GM23338 (cell line): ENCODE measurements at regions not wholly inside any gene's neighbourhood (a gene's known extent, or its start where the extent isn't known, plus 50 kb on each side); places are given as distances from the start of the nearest gene placed in this dataset.

Source experiments
- ATAC-seq: fragments of 200-7000 bp; cut with Tn5 transposase; 3 replicates; pipeline ENCODE4 v1.9.1; 2020
- DNase-seq: peaks from one replicate; pipeline ENCODE4 v3.0.0-alpha.2; 2015; ENCODE audit warnings: low spot score
- H2AFZ ChIP-seq: fragments of 200-600 bp; sonication (generic); 2 replicates; pipeline ENCODE4 v1.8.0; 2016; ENCODE audit warnings: antibody characterized with exemption, mild to moderate bottlenecking, moderate library complexity
- H3F3A ChIP-seq: fragments of 200-600 bp; sonication (generic); replicated peaks from 2 replicates; pipeline ENCODE4 v1.8.0; 2017; ENCODE audit warnings: antibody characterized with exemption, mixed run types, low read depth
- H3K27ac ChIP-seq: fragments of 200-600 bp; sonication (generic); 2 replicates; pipeline ENCODE4 v1.6.1; 2016; ENCODE audit warnings: low read depth
- H3K27me3 ChIP-seq: fragments of 200-600 bp; sonication (generic); 2 replicates; pipeline ENCODE4 v1.8.0; 2016; ENCODE audit warnings: mild to moderate bottlenecking, mixed run types, moderate library complexity; ENCODE audit not compliant: insufficient read depth
- H3K36me3 ChIP-seq: fragments of 200-600 bp; sonication (generic); 2 replicates; pipeline ENCODE4 v1.8.0; 2016; ENCODE audit warnings: mild to moderate bottlenecking; ENCODE audit not compliant: insufficient read depth
- H3K4me1 ChIP-seq: fragments of 200-600 bp; sonication (generic); 2 replicates; pipeline ENCODE4 v1.8.0; 2016; ENCODE audit warnings: mild to moderate bottlenecking, moderate library complexity; ENCODE audit not compliant: insufficient read depth
- H3K4me2 ChIP-seq: fragments of 200-600 bp; sonication (generic); 2 replicates; pipeline ENCODE4 v1.7.1; 2017; ENCODE audit warnings: mixed run types
- H3K4me3 ChIP-seq: fragments of 200-600 bp; sonication (generic); 2 replicates; pipeline ENCODE4 v1.6.1; 2016; ENCODE audit warnings: mixed run types
- H3K79me2 ChIP-seq: fragments of 200-600 bp; sonication (generic); replicated peaks from 2 replicates; pipeline ENCODE4 v1.8.0; 2017; ENCODE audit warnings: mild to moderate bottlenecking; ENCODE audit not compliant: insufficient read depth
- H3K9me2 ChIP-seq: fragments of 200-600 bp; sonication (generic); 2 replicates; pipeline ENCODE4 v1.8.0; 2017; ENCODE audit not compliant: insufficient read depth
- H4K20me1 ChIP-seq: fragments of 200-600 bp; sonication (generic); replicated peaks from 2 replicates; pipeline ENCODE4 v1.8.0; 2017; ENCODE audit warnings: mild to moderate bottlenecking; ENCODE audit not compliant: insufficient read depth
- H3K27ac Mint-ChIP-seq: 2 replicates; pipeline ENCODE4 v1.8.0; 2020; ENCODE audit warnings: inconsistent platforms, mild to moderate bottlenecking, moderate library complexity, mixed read lengths
- H3K27me3 Mint-ChIP-seq: 3 replicates; pipeline ENCODE4 v1.8.0; 2022; ENCODE audit warnings: low read depth, mild to moderate bottlenecking, moderate library complexity, mixed read lengths, inconsistent platforms; ENCODE audit not compliant: insufficient read depth, poor library complexity
- H3K36me3 Mint-ChIP-seq: 3 replicates; pipeline ENCODE4 v1.8.0; 2021; ENCODE audit warnings: low read depth, mild to moderate bottlenecking, inconsistent platforms, moderate library complexity, mixed read lengths
- H3K4me1 Mint-ChIP-seq: 3 replicates; pipeline ENCODE4 v1.8.0; 2020; ENCODE audit warnings: mild to moderate bottlenecking, inconsistent platforms, mixed read lengths
- H3K4me3 Mint-ChIP-seq: 3 replicates; pipeline ENCODE4 v1.8.0; 2021; ENCODE audit warnings: moderate library complexity, mild to moderate bottlenecking, inconsistent platforms, mixed read lengths
- H3K9me3 Mint-ChIP-seq: 3 replicates; pipeline ENCODE4 v1.8.0; 2020; ENCODE audit warnings: moderate library complexity, mild to moderate bottlenecking, inconsistent platforms, mixed read lengths
- EZH2 ChIP-seq: fragments of 200-600 bp; sonication (generic); IDR thresholded peaks from one replicate; pipeline ENCODE4 v1.8.0; 2017; ENCODE audit warnings: antibody characterized with exemption, mild to moderate bottlenecking, low read depth; ENCODE audit not compliant: unreplicated experiment
- NANOG ChIP-seq: IDR thresholded peaks from 2 replicates; pipeline ENCODE4 v1.6.1; 2016; ENCODE audit warnings: antibody characterized with exemption, borderline replicate concordance
- POLR2AphosphoS5 ChIP-seq: IDR thresholded peaks from 2 replicates; pipeline ENCODE4 v1.6.1; 2016; ENCODE audit warnings: antibody characterized with exemption, low read depth
- ZNF114 ChIP-seq: fragments of 250-450 bp; sonication (Bioruptor Pico); IDR thresholded peaks from 2 replicates; pipeline ENCODE4 v1.5.0; 2020; ENCODE audit warnings: mild to moderate bottlenecking, moderate library complexity
- TF ChIP-seq, protein P1 (sequence below), 2 experiments: fragments of 200-600 bp in 1 of 2; sonication (generic) in 1 of 2; conservative IDR thresholded peaks; 2 replicates each; pipeline versions ENCODE4 v1.5.1 to v1.6.1; 2016 to 2017; ENCODE audit warnings: antibody characterized with exemption in 2 of 2, low read depth in 2 of 2, mild to moderate bottlenecking in 2 of 2, moderate library complexity in 1 of 2
- TF ChIP-seq, protein P2 (sequence below): IDR thresholded peaks from one replicate; pipeline ENCODE4 v1.6.1; 2018; ENCODE audit warnings: antibody characterized with exemption; ENCODE audit not compliant: unreplicated experiment
- TF ChIP-seq, protein P3 (sequence below): fragments of 250-450 bp; sonication (Bioruptor Pico); IDR thresholded peaks from 2 replicates; pipeline ENCODE4 v1.5.0; 2020; ENCODE audit warnings: mild to moderate bottlenecking, moderate library complexity

DNA sequence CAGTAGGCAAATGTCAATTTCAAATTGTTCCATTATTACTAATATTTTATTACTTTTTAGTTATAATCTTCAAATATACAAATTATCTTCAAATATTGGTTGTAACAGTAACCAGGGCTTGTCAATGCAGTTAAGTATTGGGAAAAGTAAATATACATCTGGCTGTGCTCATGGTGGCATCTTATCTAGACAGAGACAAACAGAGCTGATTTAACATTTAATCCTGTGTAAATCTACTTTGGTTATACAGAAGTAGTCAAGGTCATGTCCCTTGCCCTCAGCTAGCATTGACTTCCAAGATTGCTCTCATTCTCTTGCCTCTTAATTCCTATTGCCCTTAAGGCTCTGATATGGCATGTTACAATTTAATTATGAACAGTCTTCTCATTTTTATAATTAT is 98.4 kb upstream of the KLHL1 start:
- peaks cover 19% of the 10 kb centered on the region for H3K36me3 ChIP-seq
- DNase-seq = no peak
- Mint-ChIP-seq H3K4me1 (no peaks in the 10 kb centered on the region), H3K27me3 (no peaks in the 10 kb centered on the region), H3K4me3 (no peak overlapping the region), H3K36me3 (peaks cover 33% of the 10 kb centered on the region), H3K27ac (no peak overlapping the region), H3K9me3 (peaks cover 63% of the 10 kb centered on the region)
- no peaks in the 10 kb centered on the region for H3K27me3 ChIP-seq
- H3K79me2 ChIP-seq = no peaks in the 10 kb centered on the region
- H3K4me1 ChIP-seq = no peaks in the 10 kb centered on the region
- H3K9me2 ChIP-seq = 0 out of 2 replicates have a peak, but pooled peaks cover 4% of the 10 kb centered on the region
- ATAC-seq = no peak
- H3K4me2 ChIP-seq = no peak overlapping the region
- no peak overlapping the region for H3K4me3 ChIP-seq
- H2AFZ ChIP-seq = no peak overlapping the region
- no peaks in the 10 kb centered on the region for H3F3A ChIP-seq
- H3K27ac ChIP-seq = no peak overlapping the region
- TF ChIP-seq EZH2 (no peak), POLR2AphosphoS5 (no peak), ZNF114 (CRISPR knock-in tag) (no peak), NANOG (no peak)
- TF ChIP-seq, protein P1, sequence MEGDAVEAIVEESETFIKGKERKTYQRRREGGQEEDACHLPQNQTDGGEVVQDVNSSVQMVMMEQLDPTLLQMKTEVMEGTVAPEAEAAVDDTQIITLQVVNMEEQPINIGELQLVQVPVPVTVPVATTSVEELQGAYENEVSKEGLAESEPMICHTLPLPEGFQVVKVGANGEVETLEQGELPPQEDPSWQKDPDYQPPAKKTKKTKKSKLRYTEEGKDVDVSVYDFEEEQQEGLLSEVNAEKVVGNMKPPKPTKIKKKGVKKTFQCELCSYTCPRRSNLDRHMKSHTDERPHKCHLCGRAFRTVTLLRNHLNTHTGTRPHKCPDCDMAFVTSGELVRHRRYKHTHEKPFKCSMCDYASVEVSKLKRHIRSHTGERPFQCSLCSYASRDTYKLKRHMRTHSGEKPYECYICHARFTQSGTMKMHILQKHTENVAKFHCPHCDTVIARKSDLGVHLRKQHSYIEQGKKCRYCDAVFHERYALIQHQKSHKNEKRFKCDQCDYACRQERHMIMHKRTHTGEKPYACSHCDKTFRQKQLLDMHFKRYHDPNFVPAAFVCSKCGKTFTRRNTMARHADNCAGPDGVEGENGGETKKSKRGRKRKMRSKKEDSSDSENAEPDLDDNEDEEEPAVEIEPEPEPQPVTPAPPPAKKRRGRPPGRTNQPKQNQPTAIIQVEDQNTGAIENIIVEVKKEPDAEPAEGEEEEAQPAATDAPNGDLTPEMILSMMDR (conservative IDR thresholded peaks at IDR 0.05; ENCODE audit: low read depth in 2 of 2) = no peak
- TF ChIP-seq, protein P2, sequence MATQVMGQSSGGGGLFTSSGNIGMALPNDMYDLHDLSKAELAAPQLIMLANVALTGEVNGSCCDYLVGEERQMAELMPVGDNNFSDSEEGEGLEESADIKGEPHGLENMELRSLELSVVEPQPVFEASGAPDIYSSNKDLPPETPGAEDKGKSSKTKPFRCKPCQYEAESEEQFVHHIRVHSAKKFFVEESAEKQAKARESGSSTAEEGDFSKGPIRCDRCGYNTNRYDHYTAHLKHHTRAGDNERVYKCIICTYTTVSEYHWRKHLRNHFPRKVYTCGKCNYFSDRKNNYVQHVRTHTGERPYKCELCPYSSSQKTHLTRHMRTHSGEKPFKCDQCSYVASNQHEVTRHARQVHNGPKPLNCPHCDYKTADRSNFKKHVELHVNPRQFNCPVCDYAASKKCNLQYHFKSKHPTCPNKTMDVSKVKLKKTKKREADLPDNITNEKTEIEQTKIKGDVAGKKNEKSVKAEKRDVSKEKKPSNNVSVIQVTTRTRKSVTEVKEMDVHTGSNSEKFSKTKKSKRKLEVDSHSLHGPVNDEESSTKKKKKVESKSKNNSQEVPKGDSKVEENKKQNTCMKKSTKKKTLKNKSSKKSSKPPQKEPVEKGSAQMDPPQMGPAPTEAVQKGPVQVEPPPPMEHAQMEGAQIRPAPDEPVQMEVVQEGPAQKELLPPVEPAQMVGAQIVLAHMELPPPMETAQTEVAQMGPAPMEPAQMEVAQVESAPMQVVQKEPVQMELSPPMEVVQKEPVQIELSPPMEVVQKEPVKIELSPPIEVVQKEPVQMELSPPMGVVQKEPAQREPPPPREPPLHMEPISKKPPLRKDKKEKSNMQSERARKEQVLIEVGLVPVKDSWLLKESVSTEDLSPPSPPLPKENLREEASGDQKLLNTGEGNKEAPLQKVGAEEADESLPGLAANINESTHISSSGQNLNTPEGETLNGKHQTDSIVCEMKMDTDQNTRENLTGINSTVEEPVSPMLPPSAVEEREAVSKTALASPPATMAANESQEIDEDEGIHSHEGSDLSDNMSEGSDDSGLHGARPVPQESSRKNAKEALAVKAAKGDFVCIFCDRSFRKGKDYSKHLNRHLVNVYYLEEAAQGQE = no peak
- TF ChIP-seq, protein P3, sequence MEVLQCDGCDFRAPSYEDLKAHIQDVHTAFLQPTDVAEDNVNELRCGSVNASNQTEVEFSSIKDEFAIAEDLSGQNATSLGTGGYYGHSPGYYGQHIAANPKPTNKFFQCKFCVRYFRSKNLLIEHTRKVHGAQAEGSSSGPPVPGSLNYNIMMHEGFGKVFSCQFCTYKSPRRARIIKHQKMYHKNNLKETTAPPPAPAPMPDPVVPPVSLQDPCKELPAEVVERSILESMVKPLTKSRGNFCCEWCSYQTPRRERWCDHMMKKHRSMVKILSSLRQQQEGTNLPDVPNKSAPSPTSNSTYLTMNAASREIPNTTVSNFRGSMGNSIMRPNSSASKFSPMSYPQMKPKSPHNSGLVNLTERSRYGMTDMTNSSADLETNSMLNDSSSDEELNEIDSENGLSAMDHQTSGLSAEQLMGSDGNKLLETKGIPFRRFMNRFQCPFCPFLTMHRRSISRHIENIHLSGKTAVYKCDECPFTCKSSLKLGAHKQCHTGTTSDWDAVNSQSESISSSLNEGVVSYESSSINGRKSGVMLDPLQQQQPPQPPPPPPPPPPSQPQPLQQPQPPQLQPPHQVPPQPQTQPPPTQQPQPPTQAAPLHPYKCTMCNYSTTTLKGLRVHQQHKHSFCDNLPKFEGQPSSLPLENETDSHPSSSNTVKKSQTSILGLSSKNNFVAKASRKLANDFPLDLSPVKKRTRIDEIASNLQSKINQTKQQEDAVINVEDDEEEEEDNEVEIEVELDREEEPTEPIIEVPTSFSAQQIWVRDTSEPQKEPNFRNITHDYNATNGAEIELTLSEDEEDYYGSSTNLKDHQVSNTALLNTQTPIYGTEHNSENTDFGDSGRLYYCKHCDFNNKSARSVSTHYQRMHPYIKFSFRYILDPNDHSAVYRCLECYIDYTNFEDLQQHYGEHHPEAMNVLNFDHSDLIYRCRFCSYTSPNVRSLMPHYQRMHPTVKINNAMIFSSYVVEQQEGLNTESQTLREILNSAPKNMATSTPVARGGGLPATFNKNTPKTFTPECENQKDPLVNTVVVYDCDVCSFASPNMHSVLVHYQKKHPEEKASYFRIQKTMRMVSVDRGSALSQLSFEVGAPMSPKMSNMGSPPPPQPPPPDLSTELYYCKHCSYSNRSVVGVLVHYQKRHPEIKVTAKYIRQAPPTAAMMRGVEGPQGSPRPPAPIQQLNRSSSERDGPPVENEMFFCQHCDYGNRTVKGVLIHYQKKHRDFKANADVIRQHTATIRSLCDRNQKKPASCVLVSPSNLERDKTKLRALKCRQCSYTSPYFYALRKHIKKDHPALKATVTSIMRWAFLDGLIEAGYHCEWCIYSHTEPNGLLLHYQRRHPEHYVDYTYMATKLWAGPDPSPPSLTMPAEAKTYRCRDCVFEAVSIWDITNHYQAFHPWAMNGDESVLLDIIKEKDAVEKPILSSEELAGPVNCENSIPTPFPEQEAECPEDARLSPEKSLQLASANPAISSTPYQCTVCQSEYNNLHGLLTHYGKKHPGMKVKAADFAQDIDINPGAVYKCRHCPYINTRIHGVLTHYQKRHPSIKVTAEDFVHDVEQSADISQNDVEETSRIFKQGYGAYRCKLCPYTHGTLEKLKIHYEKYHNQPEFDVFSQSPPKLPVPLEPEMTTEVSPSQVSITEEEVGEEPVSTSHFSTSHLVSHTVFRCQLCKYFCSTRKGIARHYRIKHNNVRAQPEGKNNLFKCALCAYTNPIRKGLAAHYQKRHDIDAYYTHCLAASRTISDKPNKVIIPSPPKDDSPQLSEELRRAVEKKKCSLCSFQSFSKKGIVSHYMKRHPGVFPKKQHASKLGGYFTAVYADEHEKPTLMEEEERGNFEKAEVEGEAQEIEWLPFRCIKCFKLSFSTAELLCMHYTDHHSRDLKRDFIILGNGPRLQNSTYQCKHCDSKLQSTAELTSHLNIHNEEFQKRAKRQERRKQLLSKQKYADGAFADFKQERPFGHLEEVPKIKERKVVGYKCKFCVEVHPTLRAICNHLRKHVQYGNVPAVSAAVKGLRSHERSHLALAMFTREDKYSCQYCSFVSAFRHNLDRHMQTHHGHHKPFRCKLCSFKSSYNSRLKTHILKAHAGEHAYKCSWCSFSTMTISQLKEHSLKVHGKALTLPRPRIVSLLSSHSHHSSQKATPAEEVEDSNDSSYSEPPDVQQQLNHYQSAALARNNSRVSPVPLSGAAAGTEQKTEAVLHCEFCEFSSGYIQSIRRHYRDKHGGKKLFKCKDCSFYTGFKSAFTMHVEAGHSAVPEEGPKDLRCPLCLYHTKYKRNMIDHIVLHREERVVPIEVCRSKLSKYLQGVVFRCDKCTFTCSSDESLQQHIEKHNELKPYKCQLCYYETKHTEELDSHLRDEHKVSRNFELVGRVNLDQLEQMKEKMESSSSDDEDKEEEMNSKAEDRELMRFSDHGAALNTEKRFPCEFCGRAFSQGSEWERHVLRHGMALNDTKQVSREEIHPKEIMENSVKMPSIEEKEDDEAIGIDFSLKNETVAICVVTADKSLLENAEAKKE (CRISPR knock-in tag) = no peak
- H4K20me1 ChIP-seq = no peaks in the 10 kb centered on the region
